Fibroblast of gingiva (primary cell): ENCODE measurements at regions not wholly inside any gene's neighbourhood (a gene's known extent, or its start where the extent isn't known, plus 50 kb on each side); places are given as distances from the start of the nearest gene placed in this dataset.

ENCODE experiments used
- DNase-seq: peaks from one replicate; pipeline ENCODE4 v3.0.0-alpha.2; 2011; ENCODE audit warnings: low read depth

DNA sequence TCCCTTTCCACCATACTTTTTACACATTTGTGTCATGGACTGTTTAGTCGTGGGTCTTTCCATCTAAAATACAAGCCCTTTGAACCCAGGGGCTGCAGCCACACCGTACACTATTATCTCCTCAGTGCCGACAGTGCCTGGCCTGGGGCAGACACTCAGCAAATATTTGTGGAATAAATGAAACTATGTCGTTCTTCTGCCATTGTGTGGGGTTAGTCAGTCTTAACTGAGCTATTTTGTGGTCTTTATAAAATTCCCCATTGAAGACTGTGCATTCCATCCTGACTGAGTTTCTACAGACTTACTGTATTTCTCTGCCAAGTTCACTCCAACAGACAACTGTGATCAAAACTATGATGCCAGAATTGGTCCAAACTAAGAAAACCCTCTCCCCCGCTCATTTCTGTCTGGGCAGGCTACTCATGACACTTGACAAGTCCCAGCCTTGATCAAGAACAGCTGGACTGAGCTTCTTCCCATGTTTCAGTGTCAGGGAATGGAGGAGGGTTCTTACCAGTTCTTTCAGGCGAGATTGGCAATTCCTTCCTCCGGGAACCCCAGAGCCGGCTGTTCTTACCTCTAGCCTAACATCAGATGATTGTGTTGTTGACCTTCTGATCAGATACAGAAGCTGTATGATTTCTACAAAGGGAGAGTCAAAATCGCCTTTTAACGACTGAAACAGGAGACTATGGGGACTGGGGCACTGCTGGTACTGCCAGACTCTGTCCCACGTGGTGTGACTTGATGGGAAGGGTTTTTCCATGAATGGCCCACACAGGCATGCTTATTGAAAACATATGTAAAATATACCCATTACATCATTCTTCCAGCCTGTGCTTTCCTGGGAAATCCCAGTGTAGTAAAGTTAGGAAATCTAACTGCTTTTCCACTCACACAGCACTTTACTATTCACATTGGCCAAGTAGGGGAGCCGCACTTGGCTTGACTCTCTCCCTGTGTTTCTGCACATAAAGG, 77.4 kb upstream of the NPAS2 start:
- peak; percentile 97 for DNase-seq

DNA sequence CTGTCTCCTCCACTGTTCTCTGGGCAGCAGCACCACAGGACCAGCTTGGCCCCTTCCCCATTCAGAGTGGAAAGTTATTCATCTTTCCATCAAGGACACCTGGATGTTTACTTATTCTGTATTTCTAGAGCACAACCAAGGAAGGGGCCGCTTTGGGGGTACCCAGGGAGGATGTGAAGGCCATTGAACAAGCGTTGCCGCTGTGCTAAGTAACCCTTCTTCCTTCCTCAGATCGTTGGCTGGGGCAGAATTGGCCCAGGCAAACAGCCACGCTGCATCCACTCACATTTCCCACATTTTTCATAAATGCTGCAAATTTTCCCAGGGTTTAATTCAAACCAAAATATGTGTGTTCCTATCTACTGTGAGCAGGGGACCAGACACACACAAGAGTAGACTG, 76.2 kb upstream of the NPAS2 start:
- no peak for DNase-seq

DNA sequence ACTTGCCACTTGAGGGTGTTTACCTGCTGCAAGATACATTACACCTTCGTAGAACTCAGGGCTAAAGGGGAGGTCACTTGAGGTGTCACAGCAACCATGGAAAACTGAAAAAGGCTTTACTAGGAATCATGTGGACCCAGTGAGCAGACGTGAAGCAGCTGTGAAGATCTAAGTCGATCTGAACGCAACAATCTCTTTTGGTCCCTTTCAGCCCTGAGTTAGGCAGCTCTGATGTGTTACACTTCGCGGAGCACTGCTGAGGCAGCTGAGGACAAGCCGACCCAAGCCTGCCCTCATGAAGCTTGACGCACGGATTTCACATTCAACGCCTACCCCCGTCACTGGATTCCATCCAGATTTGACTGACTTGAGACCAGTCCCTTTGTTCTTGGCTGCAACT, 75.8 kb upstream of the NPAS2 start:
- DNase-seq: no peak

DNA sequence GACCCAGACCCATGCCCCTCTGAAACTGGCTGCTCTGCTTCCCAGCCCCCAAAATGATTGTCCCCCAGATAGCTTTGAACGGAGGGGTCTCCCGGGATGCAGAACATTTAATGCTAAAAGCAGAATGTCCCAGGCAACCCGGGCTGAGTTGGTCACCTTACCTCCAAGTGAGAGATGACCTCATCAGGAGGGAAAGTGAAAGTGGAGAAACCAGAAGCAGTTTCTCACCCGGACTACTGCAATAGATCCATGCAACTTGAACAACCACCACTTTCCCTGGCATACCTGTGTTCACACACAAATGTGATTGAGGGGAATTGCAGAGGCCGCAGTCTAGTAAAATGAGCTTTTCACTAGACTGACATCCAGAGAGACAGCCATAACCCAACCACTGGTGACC, 75.3 kb upstream of the NPAS2 start:
- no peak for DNase-seq

DNA sequence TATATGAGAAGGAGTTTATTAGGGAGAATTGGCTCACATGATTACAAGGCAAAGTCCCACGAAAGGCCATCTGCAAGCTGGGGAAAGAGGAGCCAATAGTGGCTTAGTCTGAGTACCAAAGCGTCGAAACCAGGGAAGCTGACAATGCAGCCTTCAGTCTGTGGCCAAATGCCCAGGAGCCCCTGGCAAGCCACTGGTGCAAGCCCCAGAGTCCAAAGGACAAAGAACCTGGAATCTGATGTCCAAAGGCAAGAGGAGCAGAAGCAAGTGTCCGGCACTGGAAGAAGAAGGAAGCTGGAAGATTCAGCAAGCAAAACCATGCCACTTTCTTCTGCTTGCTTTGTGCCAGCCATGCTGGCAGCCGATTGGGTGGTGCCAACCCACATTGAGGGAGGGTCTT, 74.3 kb upstream of the NPAS2 start:
- no peak for DNase-seq

DNA sequence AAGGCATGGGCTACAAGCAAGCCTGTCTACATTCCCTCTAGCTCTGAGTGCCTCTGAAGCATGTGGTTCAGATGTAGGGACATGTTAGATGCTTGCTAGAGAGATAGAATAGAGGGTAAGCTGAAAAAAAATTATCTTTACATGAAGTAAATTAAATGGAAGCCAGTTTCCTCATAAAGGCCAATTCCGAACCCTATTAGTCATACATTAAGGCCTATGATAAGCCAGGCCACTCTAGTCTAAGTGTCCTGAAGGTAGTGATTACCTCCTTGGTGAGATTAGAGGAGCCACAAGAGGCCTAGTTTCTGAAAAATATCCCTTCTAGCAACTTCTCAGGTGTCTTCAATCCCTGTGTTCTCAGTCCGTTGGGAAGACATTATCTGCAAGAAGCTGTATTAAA, 72.4 kb upstream of the NPAS2 start:
- DNase-seq: no peak

DNA sequence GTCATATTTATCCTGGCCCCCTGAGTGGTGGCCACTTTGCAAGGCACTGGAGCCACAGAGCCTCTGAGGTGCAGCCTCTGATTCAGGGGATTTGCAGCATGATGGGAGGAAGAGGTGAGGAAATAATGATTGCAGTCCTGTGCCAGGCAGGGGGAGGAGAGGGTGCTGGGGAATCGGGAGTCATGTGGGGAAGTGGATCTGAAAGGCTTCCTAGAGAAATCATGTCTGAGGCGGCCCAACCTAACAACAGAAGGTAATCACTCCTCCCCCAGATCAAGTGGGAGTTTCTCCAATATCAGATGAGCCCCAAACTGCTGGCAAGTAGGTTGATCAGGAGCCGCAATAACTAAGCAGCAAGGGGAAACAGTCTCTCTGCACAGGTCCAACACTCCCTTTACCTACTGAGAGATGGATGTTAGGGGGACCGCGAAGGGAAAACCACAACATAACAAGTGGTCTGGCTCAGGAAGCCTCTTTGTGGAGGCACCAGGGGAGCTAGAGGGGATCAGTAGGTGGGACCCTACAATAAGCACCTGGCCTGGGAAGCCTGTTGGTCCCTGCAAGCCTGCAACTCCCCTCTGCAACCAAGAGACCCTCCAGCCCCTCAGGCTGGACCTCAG, 71.8 kb upstream of the NPAS2 start:
- no peak for DNase-seq

DNA sequence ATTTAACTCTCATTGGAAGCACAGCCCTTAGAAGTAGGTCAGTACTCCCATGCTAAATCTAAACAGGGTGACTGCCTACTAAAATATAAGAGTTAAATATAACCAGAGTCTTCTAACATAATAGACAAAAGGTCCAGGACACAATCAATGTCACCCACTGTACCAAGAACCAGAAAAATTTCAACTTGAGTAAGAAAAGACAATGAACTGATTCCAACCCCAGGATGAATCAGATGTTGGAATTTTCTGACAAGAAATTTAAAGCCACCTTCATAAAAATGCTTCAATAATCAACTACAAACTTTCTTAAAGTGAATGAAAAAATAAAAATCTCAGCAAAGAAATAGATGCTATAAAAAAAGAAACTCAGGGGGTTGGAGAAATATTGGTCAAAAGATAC, 71.3 kb upstream of the NPAS2 start:
- no peak for DNase-seq

DNA sequence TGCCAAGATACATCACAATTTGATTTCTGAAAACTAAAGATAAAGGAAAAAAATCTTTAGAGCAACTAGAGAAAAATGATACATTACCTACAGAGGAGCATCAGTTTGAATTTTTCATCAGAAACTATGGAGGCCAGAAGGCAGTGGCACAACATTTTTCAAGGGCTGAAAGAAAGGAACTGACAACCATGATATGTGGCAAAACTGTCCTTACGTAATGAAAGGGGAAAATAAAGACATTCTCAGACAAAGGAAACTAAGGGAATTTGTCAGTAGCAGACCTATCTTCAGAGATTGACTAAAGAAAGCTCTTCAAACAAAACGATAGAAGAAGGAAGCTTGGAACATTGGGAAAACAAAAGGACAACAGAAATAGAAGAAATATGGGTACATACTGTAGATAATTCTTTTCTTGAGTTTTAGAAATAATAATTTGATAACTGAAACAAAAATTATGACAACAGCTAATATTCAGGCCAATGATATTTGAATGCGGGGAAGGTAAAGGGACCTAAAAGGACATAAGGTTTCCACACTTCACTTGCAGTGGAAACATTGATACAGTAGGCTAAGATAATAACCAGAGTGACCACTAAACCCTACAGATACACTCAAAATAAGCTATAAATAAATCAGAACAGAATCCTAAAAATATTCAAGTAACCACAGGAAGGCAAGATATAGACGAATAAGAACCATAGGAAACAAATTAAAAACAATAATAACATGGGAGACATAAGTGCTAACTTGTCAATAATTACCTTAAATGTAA, 70.0 kb upstream of the NPAS2 start:
- no peak for DNase-seq

DNA sequence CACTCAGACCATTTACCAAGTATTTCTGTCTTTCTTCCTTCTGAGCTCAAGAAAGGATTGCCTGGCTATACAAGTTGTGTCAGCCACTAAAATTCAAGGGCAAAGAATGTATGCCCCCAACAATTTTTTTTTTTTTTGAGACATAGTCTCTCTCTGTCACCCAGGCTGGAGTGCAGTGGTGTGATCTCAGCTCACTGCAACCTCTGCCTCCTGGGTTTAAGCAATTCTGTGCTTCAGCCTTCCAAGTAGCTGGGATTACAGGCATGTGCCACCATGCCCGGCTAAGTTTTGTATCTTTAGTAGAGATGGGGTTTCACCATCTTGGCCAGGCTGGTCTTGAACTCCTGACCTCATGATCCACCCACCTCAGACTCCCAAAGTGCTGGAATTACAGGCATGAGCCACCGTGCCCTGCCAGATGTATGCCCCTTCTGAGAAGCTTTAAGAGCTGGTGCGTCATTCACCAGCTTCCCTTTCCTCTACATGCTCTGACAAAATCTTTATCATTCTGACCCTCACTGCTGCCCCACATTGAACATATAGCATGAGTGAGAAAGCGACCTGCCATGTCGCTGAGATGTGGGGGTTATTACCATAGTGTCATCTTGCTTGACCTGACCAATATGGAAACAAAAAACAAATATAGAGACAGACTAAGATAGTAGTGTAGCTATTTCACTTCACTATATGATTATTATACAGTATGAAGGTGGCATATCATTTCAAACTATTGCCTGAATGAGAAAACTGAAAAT, 67.9 kb upstream of the NPAS2 start:
- peak; percentile 69 for DNase-seq

DNA sequence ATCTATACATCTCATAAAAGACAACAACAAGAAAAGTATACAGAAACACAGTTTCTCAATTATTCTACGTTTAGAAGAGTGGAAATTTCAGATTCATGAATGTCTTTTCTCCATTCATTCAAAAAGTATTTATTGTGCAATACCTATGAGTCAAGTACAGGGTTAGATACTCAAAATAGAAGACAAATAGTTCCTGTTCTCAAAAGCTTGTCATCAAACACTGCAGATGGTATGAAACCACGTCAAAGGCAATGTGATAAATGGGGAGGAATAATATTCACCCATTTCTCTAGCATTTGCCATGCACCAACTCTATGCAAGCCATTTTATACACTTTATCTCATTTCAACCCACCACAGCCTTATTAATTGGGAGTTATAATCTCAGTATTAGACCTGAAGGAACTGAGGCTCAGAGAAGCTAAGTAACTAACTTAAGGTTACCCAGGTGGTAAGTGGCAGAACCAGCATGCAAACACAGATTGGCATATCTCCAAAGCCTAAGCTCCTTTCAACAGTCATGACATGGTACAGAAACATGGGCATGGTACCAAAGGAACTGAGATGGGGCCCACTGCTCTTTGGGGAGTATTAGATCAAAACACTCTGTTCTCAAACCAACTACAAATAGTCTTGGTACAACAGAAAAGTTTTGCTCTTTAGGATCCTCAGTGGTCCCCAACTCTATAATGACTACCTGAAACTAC, 67.2 kb upstream of the NPAS2 start:
- DNase-seq: peak; percentile 93

DNA sequence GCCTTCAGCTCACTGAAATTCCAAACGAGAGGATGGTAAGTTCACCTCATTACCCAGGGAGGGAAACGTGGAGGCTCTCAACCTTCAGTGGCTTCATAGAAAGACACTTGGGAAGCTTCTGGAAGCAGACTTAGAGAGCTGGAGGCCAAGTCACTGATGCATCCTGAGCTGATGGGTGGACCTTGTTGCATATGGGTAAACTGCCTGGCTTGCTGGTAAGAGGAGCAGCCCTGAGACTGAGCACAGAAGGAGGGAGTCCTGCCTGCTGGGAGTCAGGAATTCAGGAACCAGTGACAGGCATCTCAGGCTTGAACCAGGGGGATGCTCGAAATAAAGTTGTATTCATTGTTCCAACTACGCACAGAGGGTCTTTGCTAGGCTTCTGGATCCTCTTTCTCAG, 66.5 kb upstream of the NPAS2 start:
- DNase-seq: no peak

DNA sequence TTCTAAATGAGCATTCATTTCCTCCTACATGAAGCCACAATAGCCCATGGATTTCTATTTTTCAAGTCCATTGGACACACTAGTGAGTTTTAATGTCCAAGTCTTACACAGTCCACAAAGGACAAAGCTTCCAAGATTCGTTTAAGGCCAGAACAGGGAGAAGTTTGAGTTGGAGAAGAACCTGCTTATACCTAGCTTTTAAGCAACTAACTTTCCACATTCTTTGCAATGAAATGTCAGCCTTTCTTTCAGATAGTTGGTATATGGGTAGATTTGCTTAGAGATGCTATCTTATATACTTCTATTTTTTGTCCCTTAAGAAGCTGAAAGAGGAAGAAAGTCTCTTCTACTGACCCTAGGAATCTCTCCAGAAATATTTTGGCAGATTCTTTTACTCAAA, 66.1 kb upstream of the NPAS2 start:
- no peak for DNase-seq

DNA sequence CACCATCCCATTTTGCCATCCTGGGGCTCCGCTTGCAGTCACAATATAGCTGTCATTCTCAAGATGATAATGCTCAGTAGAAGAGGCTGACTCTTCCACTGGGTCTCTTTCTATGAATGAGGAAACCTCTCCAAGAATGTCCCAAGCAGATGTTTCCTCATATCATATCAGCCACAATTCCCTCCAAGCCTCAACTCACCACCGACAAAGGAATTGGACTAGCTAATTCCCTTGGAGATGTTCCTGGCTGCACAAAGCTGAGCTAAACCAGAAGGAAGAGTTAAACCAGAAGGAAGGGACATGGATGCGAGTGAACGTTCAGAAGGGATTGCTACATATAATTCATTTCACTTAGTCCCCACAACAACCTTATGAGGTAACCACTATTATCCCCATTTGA, 65.0 kb upstream of the NPAS2 start:
- DNase-seq: peak; percentile 52

DNA sequence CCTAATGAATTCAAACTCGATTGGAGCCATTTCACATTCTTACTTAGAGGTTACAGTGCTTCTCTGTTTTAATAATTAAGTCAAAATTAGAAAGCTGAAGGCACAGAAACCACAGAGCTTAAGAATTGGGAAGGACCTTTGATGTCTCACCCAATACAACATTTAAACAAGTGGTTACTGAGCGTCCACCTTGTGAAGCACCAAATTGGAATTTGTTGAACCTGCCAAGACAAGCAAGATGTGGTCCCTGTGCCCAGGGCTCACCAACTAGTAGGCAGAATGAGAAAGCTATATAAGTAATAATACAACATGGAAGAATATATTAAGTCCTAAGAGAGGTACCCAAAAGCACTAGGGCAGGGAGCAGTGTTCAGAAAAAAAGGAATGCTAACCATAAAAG, 64.5 kb upstream of the NPAS2 start:
- DNase-seq: peak; percentile 22

DNA sequence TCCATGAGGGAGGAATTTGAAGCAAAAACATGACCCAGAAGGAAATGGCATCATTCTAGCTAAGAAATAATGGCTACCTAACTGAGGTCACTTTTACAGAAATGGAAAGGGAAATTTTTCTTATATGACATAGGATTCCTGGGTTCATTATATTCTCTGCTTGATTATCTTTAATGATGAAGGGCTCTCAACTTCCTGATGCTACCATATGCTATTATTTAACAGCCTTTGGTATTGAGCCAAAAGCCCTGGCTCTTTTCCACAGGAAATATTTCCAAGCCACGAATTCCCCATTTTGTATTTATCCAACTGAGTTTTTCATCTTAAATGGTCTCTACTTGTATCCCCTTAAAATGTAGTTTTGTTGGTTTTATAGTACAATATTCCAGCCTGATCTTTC, 63.2 kb upstream of the NPAS2 start:
- DNase-seq: no peak

DNA sequence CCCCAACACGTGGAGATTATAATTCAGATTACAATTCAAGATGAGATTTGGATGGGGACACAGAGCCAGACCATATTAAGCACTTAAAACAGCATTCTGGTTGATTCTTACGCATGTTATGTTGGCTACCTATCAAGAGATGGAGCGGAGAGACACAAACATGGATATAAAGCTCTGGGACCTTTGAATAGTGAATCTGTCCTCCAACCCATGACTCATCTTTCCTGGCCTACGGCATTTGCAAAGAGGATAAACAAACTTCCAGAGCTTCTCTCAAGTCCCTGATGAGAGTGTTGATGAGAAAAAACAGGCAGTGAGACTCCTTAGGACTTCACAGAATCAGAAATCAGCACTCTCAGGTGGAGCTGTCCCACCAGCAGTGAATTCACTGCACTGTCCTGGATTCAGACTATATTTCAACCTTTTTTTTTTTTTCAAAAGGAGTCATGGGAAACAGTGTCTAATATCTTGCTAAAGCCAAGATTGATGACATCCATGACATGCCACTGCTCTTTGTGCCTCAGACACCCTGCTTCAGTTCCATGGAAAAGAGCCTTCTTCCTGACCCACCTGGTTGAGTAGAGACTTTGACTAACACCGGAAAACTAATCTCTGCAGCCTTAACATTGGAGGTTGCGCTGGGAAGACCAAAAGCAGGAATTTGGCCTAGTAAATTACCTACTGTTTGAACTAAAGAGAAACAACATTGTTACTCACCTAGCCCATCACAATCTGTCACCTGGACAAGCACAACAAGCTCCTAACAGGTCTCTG, 62.1 kb upstream of the NPAS2 start:
- peak; percentile 90 for DNase-seq

DNA sequence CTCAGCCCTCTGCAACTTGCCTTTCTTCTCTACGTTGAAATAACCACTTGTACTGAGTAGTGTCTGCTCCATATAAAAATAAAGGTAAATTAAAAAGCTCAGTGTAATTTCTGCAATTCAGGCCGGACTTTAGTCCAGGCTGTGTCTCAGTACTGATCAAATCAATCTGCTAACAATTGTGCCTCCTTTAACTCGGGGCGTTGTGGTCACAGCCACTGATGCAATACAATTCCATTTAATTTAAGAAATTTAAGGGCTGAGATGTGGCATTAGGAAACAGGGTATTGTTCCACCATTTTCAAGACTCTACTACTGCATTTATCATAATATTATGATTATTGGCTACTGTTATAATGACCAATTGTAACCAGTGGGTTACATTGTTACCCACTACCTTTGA, 60.0 kb upstream of the NPAS2 start:
- DNase-seq: peak; percentile 61

DNA sequence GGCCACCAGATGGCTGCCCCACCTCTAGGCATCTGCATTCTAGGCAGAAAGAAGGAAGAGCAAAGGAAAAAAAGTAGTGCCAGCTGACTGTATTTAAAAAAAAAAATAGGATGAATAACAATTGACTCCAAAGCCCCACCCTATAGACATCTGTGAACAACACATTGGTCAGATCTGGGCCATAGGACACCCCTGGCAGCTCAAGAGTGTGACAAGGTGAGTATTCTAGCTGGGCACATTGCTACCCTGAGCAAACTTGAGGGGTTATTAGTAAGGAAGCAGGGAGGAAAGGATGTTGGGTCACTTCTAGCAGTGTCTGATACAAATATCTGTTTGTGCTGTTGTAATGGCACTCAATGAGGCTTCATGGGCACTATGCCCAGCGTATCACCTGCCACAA, 58.6 kb upstream of the NPAS2 start:
- DNase-seq: no peak

DNA sequence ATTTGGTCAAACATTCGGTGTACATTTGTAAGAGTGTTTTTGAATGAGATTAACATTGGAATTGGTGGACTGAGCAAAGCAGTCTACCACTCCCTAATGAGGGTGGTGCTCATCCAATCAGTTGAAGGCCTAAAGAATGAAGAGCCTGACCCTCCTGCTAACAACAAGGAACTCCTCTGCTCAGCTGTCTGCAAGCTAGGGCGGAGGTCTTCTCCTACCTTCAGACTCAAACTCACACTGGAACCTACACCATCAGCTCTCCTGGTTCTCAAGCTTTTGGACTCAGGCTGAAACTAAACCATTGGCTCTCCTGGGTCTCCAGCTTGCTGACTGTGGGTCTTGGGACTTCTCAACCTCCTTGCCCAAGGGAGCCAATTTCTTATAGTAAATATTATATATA, 55.5 kb upstream of the NPAS2 start:
- no peak for DNase-seq

DNA sequence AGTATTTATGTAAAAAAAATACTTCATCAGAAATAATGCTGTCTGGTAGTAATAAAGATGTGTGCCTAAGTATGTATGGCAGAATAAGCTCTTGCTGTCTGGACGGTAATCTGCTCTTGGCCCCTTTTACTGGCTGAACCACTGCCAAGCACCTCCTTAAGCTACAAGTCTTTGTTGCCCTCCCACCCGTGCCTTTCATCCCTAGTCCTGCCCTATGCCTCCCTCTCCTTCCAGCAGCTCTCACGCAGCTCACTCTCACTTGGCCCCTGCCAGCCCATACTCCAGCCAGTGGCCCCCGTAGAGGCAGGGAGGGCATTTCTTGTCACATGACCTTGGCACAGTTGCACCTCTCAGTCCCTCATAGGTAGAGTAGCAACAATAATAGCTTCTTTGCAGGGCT, 54.5 kb upstream of the NPAS2 start:
- no peak for DNase-seq
